Cardiac fibroblast (primary cell): ENCODE measurements at regions not wholly inside any gene's neighbourhood (a gene's known extent, or its start where the extent isn't known, plus 50 kb on each side); places are given as distances from the start of the nearest gene placed in this dataset.

ENCODE experiments used
- DNase-seq, 2 donors: peaks; one replicate each; pipeline versions ENCODE4 v3.0.0 to v3.0.0-alpha.2; 2010; ENCODE audit warnings: low read depth in 2 of 2
- H3K4me3 ChIP-seq, 2 donors: replicated peaks in 1 of 2; 1 replicate in 1 of 2; 2 replicates in 1 of 2; pipeline ENCODE4 v1.5.1; 2011; ENCODE audit warnings: low read depth in 2 of 2, low read length in 2 of 2, mild to moderate bottlenecking in 2 of 2, moderate library complexity in 1 of 2
- CTCF ChIP-seq: IDR thresholded peaks from one replicate; pipeline ENCODE4 v1.5.1; 2011; ENCODE audit warnings: low read depth, mild to moderate bottlenecking, low read length, inconsistent platforms

- DNase-seq = no peak
- H3K4me3 ChIP-seq = no peak overlapping the region
- no peak for TF ChIP-seq CTCF
These were observed 1323.9 kb upstream of the SPRY2 start for GRCh38 chr13:81664872-81665271.

- DNase-seq = no peak
- no peak overlapping the region for H3K4me3 ChIP-seq
- TF ChIP-seq CTCF = no peak
These were observed 1319.1 kb upstream of the SPRY2 start for GRCh38 chr13:81659984-81660383.

GRCh38 chr13:81658598-81659370 lies 1317.9 kb upstream of the SPRY2 start:
- H3K4me3 ChIP-seq = no peak overlapping the region
- TF ChIP-seq CTCF = no peak
- DNase-seq = no peak

GRCh38 chr13:81639984-81640582 lies 1299.2 kb upstream of the SPRY2 start:
- DNase-seq = no peak
- H3K4me3 ChIP-seq = no peak overlapping the region
- peak; percentile 23 for TF ChIP-seq CTCF

- H3K4me3 ChIP-seq = no peak overlapping the region
- DNase-seq = no peak
- no peak for TF ChIP-seq CTCF
These were observed 1296.5 kb upstream of the SPRY2 start for GRCh38 chr13:81637457-81637856.

GRCh38 chr13:81636120-81636519 lies 1295.2 kb upstream of the SPRY2 start:
- no peak for DNase-seq
- TF ChIP-seq CTCF = no peak

GRCh38 chr13:81615031-81615430 lies 1274.1 kb upstream of the SPRY2 start:
- DNase-seq = no peak
- no peak for TF ChIP-seq CTCF
- H3K4me3 ChIP-seq = no peak overlapping the region

More at GRCh38 chr13:81636120-81636519, 1295.2 kb upstream of the SPRY2 start:
- no peak overlapping the region for H3K4me3 ChIP-seq
